M059J (cell line): ENCODE measurements at regions not wholly inside any gene's neighbourhood (a gene's known extent, or its start where the extent isn't known, plus 50 kb on each side); places are given as distances from the start of the nearest gene placed in this dataset.
"Not testable (repeated sequence)": the region's sequence is repeated elsewhere in the genome, so short reads cannot be mapped to it uniquely, and the experiment has no call there.

Experiments used
- DNase-seq: peaks from one replicate; pipeline ENCODE4 v3.0.0-alpha.2; 2012; ENCODE audit warnings: low read depth

DNA sequence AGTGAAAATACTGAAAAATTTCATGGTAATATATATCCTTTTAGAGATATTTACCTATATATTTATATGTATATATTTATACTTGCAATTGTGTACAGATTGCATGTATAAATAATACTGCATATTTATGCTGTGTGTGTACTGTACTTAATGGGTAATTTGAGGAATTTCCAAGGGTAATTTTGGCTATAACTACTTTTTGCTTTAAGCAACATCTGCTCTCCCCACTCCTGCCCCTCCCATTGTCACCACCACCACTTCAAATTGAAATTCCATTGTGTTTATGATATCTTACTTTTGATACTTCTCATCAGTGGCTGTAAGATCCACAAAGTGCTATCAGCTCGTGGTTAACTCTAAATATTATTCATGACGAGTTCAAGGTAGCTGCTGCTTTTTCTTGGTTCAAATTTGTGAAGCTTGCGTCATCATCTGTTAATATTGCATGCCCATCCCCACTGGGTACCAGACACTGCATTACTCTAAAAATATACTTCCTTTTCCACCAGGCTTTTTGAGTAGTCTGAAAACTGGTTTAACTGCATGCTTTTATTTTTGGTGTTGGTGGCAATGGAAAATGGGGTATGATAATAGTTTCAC, 91.7 kb upstream of the MITF start:
- no peak for DNase-seq

DNA sequence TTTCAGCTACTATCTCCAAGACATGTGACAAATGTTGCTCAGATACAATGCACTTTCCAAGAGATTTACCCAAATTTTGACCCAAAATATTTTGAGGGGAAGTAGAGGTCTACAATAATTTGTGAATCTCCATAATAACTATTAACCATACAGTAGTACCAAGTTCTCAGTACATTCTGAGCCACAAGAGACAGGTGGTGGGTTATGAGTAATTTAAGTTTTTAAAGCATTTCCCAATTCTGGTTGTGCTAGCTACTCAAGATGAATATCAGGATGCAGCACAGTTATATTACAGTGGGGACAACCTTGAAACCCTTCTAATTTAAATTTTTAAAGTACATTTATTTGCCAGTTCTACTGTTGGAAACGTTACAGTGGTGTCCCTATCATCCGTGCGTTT, 92.2 kb upstream of the MITF start:
- no peak for DNase-seq

GRCh38 chr3:69646287-69647067, 92.8 kb upstream of the MITF start:
- DNase-seq: no peak

DNA sequence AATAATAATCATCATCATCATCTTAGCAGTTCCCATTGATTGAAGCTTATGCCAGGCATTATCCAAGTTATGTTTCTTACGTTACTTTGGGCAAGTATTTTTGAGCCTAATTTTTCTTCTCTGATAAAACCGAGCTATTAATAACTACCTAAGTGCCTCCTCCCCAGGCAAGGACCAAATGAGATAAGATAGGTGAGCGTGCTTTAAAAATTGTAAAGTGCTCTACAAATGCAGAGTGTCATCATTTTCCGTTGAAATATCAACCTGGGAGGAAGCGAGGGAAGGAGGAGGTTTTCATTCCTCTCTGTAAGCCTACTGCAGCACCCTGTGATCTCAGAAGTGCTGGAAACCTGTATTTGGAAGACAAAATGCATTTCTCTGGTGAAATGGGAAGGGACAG, 96.7 kb upstream of the MITF start:
- DNase-seq: no peak

GRCh38 chr3:69639851-69640250, 99.4 kb upstream of the MITF start:
- no peak for DNase-seq

- peak; percentile 2 for DNase-seq
Observed at GRCh38 chr3:69628951-69629350, 110.3 kb upstream of the MITF start.

- DNase-seq: no peak
Observed at GRCh38 chr3:69613286-69613685, 126.0 kb upstream of the MITF start.

DNA sequence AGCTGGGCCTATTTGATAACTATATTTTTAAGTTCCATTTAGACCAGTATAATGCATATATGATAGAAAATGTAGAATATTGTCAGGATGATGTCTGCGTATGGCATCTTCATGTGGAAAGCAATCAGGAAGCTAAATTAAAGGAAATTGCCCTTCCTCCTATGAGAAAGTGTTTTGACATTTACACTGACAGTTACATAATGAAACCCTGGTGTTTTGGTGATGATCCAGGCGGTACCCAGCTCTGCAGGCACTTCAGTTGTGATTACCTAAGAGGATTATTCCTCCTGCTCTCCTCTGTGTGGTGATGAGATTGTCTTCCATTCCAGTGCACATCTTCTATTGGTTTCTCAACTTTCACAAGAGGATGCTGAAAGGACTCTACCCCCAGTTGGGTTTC, 126.5 kb upstream of the MITF start:
- no peak for DNase-seq

DNA sequence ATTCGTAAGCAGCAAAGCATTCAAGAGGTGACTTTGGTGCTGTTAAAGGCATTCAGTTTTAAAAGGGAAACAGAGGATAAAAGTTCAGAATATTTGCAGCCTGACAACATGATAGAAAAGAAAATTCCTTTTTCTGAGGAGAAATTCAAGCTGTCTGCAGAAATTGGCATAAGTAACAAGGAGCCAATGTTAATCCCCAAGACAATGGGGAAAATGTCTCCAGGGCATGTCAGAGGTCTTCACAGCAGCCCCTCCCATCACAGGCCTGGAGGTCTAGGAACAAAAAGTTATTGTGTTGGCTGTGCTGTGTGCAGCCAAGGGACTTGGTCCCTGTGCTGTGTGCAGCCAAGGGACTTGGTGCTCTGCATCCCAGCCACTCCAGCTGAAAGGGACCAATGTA, 129.7 kb upstream of the MITF start:
- not testable (repeated sequence) for DNase-seq

- no peak for DNase-seq
Observed at GRCh38 chr3:69607466-69608305, 131.6 kb upstream of the MITF start.

GRCh38 chr3:69605867-69606266, 133.4 kb upstream of the MITF start:
- no peak for DNase-seq

DNA sequence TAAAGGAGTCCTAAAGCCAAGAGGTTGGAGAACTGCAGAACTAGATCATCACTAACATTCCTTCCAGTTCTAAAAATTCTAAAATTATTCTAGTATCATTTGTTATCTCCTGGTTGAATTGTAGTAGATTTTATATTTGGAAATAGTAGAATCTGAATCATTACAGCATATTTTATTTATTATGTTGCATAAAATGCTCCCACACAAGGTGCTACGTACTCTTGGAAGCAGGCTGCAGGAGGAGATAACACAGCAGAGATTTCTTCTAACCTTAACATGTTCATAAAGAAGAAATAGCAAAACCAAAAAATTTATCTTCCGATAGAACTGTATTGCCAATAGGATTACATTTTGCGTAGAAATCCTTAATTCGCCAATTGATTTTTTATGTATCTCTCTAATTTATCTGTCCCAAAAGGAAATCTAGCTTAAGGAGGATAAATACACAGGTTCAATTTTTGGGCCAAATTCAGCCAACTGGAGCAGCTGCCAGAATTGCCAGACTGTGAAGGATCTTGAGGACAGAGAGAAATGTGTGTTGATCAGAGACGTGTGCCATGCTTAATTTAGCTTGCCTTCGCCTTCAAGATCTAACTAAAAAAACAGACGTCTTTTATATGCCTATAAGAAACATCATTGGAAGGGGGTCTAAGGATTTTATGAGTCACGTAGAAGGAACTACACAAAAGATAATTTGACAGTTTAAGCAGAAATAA, 134.4 kb upstream of the MITF start:
- no peak for DNase-seq

DNA sequence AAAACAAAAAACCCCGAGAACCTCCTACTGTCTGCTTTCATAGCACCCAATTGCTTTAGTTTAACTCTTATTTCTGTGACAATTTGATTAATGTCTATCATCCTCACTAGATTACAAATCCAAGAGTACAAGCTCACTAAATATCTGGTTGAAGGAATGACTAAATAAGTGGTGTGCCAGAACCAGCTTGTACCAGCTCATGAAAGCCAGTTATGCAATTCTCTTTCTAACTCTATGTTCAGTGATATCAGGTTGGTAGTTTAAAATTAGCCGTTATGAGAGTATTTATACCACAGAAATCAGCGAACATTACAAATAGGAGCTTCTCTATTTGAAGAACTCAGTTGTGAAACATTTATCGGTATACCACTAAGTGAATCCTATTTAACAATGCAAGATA, 137.2 kb upstream of the MITF start:
- DNase-seq: no peak

GRCh38 chr3:69594286-69594685, 145.0 kb upstream of the MITF start:
- no peak for DNase-seq

- no peak for DNase-seq
Observed at GRCh38 chr3:69591164-69591736, 148.0 kb upstream of the MITF start.

- DNase-seq: no peak
Observed at GRCh38 chr3:69590111-69590510, 149.2 kb upstream of the MITF start.

- DNase-seq: no peak
Observed at GRCh38 chr3:69588170-69588569, 151.1 kb upstream of the MITF start.

DNA sequence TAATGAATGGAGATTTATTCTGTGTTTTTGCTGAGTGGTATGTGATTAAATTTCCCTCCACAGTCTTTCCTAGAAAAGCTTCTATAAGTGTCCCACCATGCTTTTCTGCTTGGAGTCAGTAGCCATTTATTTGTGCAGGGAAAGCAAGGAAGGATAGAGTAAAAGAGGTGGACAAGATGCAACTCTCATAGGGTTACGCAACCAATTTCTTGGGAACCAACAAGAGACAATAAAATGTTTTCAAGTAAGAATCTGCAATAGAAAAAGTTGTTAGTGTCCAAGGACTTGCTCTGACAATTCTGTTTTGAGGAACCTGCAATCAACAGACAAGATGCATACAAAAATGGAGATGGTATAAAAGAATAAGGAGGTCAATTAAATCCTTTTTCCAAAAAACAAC, 153.8 kb upstream of the MITF start:
- DNase-seq: no peak

DNA sequence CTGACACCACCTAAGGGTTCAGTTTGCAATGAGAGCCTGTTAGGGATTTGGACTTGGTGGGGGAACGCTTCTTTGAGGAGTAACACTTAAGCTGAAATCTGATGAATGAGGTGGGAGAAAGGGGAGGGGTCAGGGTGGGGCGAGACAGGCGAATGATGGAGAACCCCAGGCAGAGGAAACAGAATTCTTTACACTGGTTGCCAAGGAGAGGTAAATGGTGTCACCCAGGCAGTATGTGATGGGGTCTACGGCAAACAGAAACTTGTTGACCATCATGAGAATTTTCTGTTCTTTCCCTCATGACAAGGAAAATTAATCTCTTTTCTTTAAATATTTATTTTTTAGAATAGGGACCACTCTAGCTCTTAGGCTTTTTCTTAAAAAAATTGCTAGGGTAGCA, 157.2 kb upstream of the MITF start:
- no peak for DNase-seq

GRCh38 chr3:69579306-69580041, 159.8 kb upstream of the MITF start:
- DNase-seq: no peak

- DNase-seq: no peak
Observed at GRCh38 chr3:69569520-69569919, 169.7 kb upstream of the MITF start.
